NCI-H82 treated with DMSO at 0.1 percent for 48 hours (cell line): ENCODE measurements at regions not wholly inside any gene's neighbourhood (a gene's known extent, or its start where the extent isn't known, plus 50 kb on each side); places are given as distances from the start of the nearest gene placed in this dataset.

Experiments
- DNase-seq: peaks from one replicate; lab custom pipeline; 2025; ENCODE audit not compliant: unreplicated experiment; lab: John Stamatoyannopoulos, UW

DNA sequence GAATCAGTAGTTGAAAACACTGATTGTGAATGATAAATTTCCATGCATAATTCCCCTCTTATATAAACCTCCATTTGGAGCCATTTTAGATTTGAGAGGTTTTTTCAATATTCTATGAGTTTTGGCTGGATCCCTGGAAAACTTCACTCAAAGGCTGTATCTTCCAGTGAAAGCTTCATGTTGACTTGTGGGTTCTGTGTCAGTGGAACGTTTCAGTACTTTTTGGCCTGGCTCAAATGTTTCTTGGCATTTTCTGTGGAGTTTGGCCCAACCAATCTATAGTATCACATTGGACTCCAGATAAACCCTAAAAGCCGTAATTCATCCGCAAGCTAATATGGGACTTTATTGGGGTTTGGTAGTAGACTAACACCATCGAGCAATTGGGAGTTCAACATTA, 172.6 kb upstream of the PRPS1L1 start:
- DNase-seq: no peak

DNA sequence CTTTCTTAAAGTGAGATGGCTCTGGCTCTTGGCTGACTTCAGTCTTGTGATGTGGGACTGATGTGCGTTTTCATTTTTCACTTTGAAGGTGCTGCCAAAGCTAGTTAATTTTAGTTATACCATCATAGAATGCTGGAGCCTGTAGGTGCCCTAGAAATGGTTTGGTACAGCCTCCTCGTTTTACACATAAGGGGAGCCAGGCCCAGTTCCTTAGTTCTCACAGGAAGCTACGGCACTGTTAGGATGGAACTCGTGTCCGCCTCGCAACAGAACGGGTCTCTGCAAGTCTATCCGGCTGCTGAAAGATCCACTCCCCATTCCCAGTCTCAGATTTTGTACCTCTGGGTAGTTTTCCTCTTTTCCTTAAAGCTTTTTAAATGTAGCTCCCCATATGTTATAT, 173.2 kb upstream of the PRPS1L1 start:
- DNase-seq: no peak

DNA sequence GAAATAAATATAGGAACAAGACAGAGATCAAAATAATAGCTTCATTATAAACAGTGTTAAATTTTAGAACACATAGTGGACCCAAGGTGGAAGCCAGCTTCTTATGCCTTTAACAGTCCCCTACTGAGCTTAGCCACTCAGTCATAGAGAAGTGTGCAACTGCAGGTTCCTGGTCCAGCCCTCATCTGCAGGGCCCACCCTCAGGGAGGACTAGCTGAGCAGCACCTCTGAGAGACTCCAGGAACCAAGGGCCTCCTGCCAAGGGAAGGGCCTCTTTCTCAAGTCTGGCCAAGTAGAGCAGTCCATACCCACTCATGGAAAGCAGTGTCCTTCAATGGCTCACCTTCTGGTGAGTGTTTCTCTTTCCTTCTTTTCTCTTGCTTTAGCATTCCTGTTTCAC, 173.7 kb upstream of the PRPS1L1 start:
- no peak for DNase-seq

GRCh38 chr7:18202315-18203045, 174.8 kb upstream of the PRPS1L1 start:
- DNase-seq: no peak

- no peak for DNase-seq
These were observed 178.7 kb upstream of the PRPS1L1 start for GRCh38 chr7:18206331-18206730.

DNA sequence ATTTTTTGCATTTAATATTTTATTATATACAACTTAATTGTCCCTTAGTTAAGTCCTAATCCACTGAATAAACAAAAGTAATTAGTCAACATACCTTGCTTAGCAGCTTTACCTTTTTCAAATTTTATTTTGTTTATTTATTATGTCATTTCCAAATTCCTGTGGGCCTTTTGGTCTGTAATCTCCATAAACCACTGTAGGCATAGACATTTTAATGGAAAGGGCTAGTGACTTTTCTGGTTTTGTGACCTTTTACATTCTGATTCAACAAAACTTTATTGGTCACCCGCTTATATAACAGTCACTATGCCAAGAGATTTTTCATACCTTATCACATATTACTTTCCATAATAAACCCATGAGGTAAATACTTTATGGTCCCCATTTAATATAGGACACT, 181.3 kb upstream of the PRPS1L1 start:
- no peak for DNase-seq

- no peak for DNase-seq
These were observed 182.7 kb upstream of the PRPS1L1 start for GRCh38 chr7:18210377-18210776.

- no peak for DNase-seq
These were observed 183.1 kb upstream of the PRPS1L1 start for GRCh38 chr7:18210788-18211187.

DNA sequence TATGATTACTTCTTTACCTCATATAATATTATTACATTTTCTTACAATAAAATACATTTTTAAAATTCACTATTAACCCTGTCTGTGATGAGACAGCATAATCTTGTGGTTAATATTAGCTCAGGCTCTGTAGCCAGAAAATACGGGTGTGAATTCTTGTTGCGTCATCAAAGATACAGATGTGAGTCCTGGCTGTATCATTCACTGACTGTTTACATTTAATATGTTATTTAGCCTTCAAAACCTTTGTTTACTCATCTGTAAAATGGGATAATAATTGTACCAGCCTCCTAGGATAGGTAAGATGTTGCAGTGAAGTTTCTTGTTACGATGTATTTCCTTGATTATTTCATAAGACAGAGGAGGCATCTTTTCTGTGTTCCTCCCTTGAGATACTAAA, 184.7 kb upstream of the PRPS1L1 start:
- no peak for DNase-seq

DNA sequence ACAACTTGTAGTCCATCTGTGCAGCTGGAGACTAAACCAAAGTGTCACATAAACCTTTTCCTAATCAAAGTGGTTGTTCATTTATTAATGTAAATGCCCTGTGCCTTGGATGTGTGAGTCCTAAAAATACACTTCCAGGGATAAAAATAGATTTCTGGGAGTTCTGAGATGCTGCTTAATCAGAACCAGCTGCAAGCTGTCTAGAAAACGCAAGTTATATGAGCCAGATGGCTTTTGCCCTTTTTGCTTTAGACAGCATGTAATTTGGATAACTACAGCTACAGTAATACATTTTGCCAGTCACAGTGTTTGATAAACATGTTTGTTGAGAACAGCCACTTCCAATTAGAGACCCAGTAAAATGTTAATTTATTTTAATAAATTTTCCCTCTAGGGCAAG, 185.1 kb upstream of the PRPS1L1 start:
- DNase-seq: no peak

DNA sequence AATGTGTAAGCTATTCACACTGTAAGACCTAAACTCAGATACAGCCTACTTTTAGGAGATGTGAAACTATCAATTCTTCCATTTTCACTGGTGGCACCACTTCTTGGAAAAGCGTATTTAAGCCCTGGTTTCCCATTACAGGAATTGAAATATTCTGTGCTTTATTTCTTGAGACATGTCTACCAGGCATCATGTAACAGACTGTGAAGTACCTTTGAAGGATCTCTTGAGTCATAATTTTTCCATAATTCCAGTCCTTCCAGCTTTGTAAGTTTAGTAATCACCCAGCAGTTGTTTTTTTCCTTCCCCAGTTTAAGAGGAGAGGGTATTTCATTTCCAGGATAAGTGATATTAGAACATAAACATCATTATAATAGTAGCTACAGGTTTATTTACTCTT, 186.0 kb upstream of the PRPS1L1 start:
- DNase-seq: no peak

DNA sequence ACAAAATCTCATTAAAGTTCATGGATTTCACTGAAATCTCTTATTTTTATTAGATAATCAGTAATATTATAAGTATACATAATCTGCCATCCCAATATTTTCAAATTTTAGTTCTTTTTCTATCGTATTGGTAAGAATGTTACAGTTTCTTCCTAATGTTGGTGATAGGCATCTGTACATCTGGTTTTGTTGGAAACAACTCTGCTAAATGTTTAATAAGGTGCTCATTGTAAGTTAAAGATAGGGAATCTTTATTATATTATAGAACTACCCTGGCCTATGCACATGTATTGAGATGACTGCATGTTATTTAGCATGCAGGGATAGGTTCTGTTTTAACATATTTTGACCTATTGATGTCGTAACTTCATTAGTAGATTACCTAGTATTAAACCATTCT, 188.6 kb upstream of the PRPS1L1 start:
- no peak for DNase-seq

- no peak for DNase-seq
These were observed 194.0 kb upstream of the PRPS1L1 start for GRCh38 chr7:18221377-18222293.

DNA sequence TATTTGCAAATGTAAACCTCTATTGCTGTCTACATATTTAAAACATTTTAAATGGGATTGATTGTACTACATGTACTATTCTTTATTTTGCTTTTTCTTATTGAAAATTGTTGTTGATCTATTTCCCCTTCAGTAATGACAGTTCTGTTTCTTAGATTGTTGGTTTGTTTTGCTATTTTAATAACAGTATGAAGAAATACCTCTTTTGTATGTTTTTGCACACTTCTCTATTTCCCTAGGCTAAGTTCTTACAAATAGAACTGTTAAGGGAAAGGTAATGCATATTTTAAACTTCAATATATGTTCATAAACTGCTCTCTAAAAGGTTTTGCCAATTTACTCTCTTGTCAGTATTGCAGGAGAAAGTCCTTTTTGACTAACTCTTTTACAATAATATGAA, 195.0 kb upstream of the PRPS1L1 start:
- no peak for DNase-seq

GRCh38 chr7:18224138-18224537, 196.5 kb upstream of the PRPS1L1 start:
- no peak for DNase-seq

GRCh38 chr7:18225067-18225466, 197.4 kb upstream of the PRPS1L1 start:
- no peak for DNase-seq

DNA sequence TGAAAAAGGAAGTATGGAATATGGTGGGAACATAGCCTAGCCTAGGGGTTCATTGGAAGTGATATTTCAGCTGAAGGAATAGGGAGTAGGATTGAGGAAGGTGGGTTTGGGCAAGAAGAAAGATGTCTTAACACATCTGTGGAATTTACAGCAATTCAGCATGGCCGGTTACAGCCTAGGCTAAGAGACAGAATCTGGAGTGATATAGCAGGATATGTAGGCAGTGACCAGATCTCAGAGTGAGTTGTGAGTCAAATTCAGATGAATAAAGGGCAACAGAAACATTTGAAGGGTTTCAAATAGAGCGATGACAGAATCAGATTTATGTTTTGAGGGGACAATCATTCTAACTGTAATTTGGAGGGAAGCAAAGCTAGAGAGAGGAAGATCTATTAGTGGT, 199.0 kb upstream of the PRPS1L1 start:
- no peak for DNase-seq

GRCh38 chr7:18228686-18229085, 201.0 kb upstream of the PRPS1L1 start:
- no peak for DNase-seq

DNA sequence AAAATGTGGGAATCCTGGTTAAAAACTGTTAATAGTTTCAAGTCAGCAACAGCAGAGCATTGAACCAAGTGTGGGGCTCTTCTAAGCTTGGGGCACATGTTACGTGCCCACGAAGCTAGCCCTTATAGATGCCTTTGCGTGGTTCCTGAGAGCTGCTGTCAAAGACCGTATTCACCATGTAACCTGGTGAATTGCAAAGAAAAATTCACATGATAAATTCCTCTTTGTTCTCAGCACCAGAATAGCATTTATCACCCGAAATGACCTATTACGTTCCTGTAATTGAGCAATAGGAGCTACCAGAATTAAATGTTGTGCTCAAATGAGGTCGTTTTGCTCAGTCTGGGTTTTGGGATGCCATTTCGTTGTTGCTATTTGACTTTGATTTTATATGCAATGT, 202.6 kb upstream of the PRPS1L1 start:
- DNase-seq: no peak

GRCh38 chr7:18231854-18232253, 204.2 kb upstream of the PRPS1L1 start:
- no peak for DNase-seq

DNA sequence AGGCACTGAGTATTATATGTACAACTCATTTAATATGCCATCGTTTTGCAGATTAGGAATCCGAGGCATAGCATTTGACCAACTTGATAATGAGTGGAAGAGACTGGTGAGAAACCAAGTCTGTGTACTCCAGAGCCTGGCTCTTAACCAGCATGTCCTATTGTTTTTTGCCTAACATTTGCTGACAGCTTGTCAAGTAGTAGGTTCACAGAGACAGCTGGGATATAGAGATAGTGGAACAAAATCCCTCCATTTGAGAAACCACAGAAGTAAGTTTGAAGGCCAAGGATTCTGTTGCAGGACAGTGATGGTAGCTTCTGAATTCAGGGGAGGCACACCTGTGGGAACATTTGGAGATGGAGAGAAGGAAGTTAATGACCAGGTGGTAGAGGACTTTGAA, 206.9 kb upstream of the PRPS1L1 start:
- no peak for DNase-seq

GRCh38 chr7:18235819-18236218, 208.2 kb upstream of the PRPS1L1 start:
- DNase-seq: no peak
